Loucy (cell line): ENCODE measurements at regions not wholly inside any gene's neighbourhood (a gene's known extent, or its start where the extent isn't known, plus 50 kb on each side); places are given as distances from the start of the nearest gene placed in this dataset.

ENCODE experiments used
- H2AFZ ChIP-seq: fragments of 200-600 bp; sonication (generic); 2 replicates; pipeline ENCODE4 v1.6.0; 2016; ENCODE audit warnings: antibody characterized with exemption, mild to moderate bottlenecking, low read length, moderate library complexity
- H3F3A ChIP-seq: fragments of 200-600 bp; 2 replicates; pipeline ENCODE4 v1.6.0; 2016; ENCODE audit warnings: antibody characterized with exemption, low read depth, mild to moderate bottlenecking
- H3K27me3 ChIP-seq: fragments of 200-600 bp; sonication (generic); 2 replicates; pipeline ENCODE4 v1.6.1; 2014; ENCODE audit warnings: low read length, mild to moderate bottlenecking; ENCODE audit not compliant: insufficient read depth, poor library complexity, severe bottlenecking
- H3K36me3 ChIP-seq: fragments of 200-600 bp; sonication (generic); 2 replicates; pipeline ENCODE4 v1.6.1; 2016; ENCODE audit warnings: low read length; ENCODE audit not compliant: insufficient read depth
- H3K4me1 ChIP-seq: fragments of 200-600 bp; sonication (generic); 2 replicates; pipeline ENCODE4 v1.5.1; 2014; ENCODE audit warnings: low read length, mild to moderate bottlenecking; ENCODE audit not compliant: insufficient read depth, poor library complexity, severe bottlenecking
- H3K4me2 ChIP-seq: fragments of 200-600 bp; sonication (generic); 2 replicates; pipeline ENCODE4 v1.6.0; 2014; ENCODE audit warnings: antibody characterized with exemption, low read length, low read depth, mild to moderate bottlenecking; ENCODE audit not compliant: poor library complexity, severe bottlenecking
- H3K4me3 ChIP-seq: fragments of 200-600 bp; sonication (generic); 2 replicates; pipeline ENCODE4 v1.5.1; 2014; ENCODE audit warnings: low read length, mild to moderate bottlenecking, mixed read lengths; ENCODE audit not compliant: poor library complexity, severe bottlenecking
- H3K79me2 ChIP-seq: fragments of 200-600 bp; sonication (generic); 2 replicates; pipeline ENCODE4 v1.6.1; 2014; ENCODE audit warnings: low read length; ENCODE audit not compliant: insufficient read depth
- H3K9ac ChIP-seq: fragments of 200-600 bp; sonication (generic); 2 replicates; pipeline ENCODE4 v1.6.0; 2014; ENCODE audit warnings: mild to moderate bottlenecking, low read depth, low read length, moderate library complexity; ENCODE audit not compliant: poor library complexity, severe bottlenecking
- H3K9me2 ChIP-seq: fragments of 200-600 bp; sonication (generic); replicated peaks from 2 replicates; pipeline ENCODE4 v1.6.1; 2016; ENCODE audit warnings: low read depth, low read length, mixed read lengths
- H3K9me3 ChIP-seq: fragments of 200-600 bp; sonication (generic); 2 replicates; pipeline ENCODE4 v1.6.1; 2014; ENCODE audit warnings: mild to moderate bottlenecking, antibody characterized with exemption, low read length, low read depth; ENCODE audit not compliant: insufficient read depth
- H4K20me1 ChIP-seq: fragments of 200-600 bp; sonication (generic); 2 replicates; pipeline ENCODE4 v1.6.0; 2014; ENCODE audit warnings: antibody characterized with exemption, low read length, mild to moderate bottlenecking; ENCODE audit not compliant: insufficient read depth, poor library complexity, severe bottlenecking
- CTCF ChIP-seq: fragments of 200-600 bp; sonication (generic); conservative IDR thresholded peaks from 2 replicates; pipeline ENCODE4 v1.5.1; 2014; ENCODE audit warnings: mild to moderate bottlenecking, antibody characterized with exemption, low read length
- EZH2phosphoT487 ChIP-seq: fragments of 200-600 bp; IDR thresholded peaks from 2 replicates; pipeline ENCODE4 v1.6.1; 2018; ENCODE audit warnings: antibody characterized with exemption, mild to moderate bottlenecking, moderate library complexity, borderline replicate concordance

- no peak overlapping the region for H3K4me3 ChIP-seq
- H2AFZ ChIP-seq, result no peak overlapping the region
- no peaks in the 10 kb centered on the region for H3K79me2 ChIP-seq
- TF ChIP-seq CTCF (no peak), EZH2phosphoT487 (no peak)
- no peak overlapping the region for H3K4me2 ChIP-seq
- peaks cover 28% of the 10 kb centered on the region for H3K4me1 ChIP-seq
- no peak overlapping the region for H3K9ac ChIP-seq
- H3K9me3 ChIP-seq, result no peaks in the 10 kb centered on the region
- H3F3A ChIP-seq, result no peaks in the 10 kb centered on the region
- H3K9me2 ChIP-seq, result no peaks in the 10 kb centered on the region
- no peaks in the 10 kb centered on the region for H3K27me3 ChIP-seq
- no peaks in the 10 kb centered on the region for H3K36me3 ChIP-seq
- H4K20me1 ChIP-seq, result no peaks in the 10 kb centered on the region
Observed at GRCh38 chr5:67257500-67257899, 60.9 kb upstream of the CD180 start.

GRCh38 chr5:67257077-67257476 is 60.5 kb upstream of the CD180 start:
- no peak overlapping the region for H2AFZ ChIP-seq
- no peak for TF ChIP-seq CTCF
- no peak for TF ChIP-seq EZH2phosphoT487
- H3K9me3 ChIP-seq, result no peaks in the 10 kb centered on the region
- no peaks in the 10 kb centered on the region for H3K27me3 ChIP-seq
- no peak overlapping the region for H3K9ac ChIP-seq
- H3K4me2 ChIP-seq, result no peak overlapping the region
- H3K79me2 ChIP-seq, result no peaks in the 10 kb centered on the region
- no peaks in the 10 kb centered on the region for H3K36me3 ChIP-seq
- H3K4me1 ChIP-seq, result peaks cover 28% of the 10 kb centered on the region
- H3K9me2 ChIP-seq, result no peaks in the 10 kb centered on the region
- no peaks in the 10 kb centered on the region for H4K20me1 ChIP-seq
- no peak overlapping the region for H3K4me3 ChIP-seq
- no peaks in the 10 kb centered on the region for H3F3A ChIP-seq

- TF ChIP-seq CTCF, result no peak
- TF ChIP-seq EZH2phosphoT487, result no peak
- Histone ChIP-seq H3K36me3 (no peaks in the 10 kb centered on the region), H3K9ac (no peak overlapping the region), H3K4me2 (no peak overlapping the region), H3K27me3 (no peaks in the 10 kb centered on the region), H3K4me1 (peaks cover 28% of the 10 kb centered on the region), H3F3A (no peaks in the 10 kb centered on the region), H4K20me1 (no peaks in the 10 kb centered on the region), H3K9me2 (no peaks in the 10 kb centered on the region), H3K79me2 (no peaks in the 10 kb centered on the region), H3K4me3 (no peak overlapping the region), H3K9me3 (no peaks in the 10 kb centered on the region), H2AFZ (no peak overlapping the region)
Observed at GRCh38 chr5:67255881-67256280, 59.3 kb upstream of the CD180 start.
